CD4-positive, alpha-beta T cell treated with Interferon gamma for 1 hour (primary cell): ENCODE measurements at regions not wholly inside any gene's neighbourhood (a gene's known extent, or its start where the extent isn't known, plus 50 kb on each side); places are given as distances from the start of the nearest gene placed in this dataset.

ENCODE experiments used
- DNase-seq: peaks from one replicate; pipeline ENCODE4 v3.0.0-alpha.2; 2020

DNA sequence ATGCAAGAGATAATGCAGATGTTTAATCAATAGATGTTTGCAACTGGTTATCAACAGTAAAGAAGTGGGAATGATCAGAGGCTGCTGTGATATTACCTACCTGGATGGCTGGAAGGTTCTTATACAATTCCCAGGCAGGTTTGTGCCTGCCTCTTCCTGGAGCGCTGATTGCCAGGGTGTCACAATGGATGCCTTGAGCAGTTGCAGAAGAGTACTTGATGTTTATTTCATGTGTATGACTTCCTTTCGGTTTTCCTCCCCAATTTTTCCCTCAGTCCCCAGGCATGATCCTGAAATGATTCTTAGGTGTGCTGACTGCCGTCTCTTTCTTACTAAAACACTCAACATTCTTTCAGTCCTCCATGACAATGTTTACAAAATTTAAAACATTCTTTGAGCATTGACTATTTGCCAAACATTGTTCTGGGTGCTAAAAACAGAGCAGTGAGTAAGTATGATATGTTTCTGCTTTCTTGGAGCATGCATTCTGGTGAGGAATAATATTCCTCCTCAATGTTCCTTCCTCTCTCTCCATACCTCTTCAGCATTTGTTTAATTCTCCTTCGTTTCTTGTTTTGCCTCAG, 416.6 kb upstream of the TRIB2 start:
- no peak for DNase-seq

- DNase-seq: no peak
Measured at GRCh38 chr2:12300927-12301326, 415.8 kb upstream of the TRIB2 start.

- DNase-seq: no peak
Measured at GRCh38 chr2:12302140-12302539, 414.6 kb upstream of the TRIB2 start.

- no peak for DNase-seq
Measured at GRCh38 chr2:12302691-12303090, 414.0 kb upstream of the TRIB2 start.

- no peak for DNase-seq
Measured at GRCh38 chr2:12303181-12304030, 413.3 kb upstream of the TRIB2 start.

GRCh38 chr2:12304564-12305171, 412.1 kb upstream of the TRIB2 start:
- no peak for DNase-seq

GRCh38 chr2:12305931-12306330, 410.8 kb upstream of the TRIB2 start:
- DNase-seq: no peak

DNA sequence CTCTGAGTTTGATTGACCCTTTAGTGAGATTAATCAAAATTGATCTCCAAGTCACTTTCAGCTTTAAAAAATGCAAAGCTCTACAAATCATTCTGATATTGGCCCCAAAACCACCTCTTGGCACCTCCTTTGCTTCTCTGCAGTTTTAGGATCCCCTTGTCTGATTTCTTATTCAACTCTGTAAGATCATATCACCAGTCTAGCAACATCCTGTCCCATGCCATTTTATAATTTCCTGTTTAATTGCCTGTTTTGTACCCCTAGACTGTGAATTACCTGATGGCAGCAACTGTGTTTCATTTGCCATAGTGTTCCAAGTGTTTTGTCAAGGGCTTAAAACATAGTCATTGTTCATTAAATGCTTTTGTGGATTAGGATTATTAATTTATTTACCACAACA, 406.3 kb upstream of the TRIB2 start:
- no peak for DNase-seq

DNA sequence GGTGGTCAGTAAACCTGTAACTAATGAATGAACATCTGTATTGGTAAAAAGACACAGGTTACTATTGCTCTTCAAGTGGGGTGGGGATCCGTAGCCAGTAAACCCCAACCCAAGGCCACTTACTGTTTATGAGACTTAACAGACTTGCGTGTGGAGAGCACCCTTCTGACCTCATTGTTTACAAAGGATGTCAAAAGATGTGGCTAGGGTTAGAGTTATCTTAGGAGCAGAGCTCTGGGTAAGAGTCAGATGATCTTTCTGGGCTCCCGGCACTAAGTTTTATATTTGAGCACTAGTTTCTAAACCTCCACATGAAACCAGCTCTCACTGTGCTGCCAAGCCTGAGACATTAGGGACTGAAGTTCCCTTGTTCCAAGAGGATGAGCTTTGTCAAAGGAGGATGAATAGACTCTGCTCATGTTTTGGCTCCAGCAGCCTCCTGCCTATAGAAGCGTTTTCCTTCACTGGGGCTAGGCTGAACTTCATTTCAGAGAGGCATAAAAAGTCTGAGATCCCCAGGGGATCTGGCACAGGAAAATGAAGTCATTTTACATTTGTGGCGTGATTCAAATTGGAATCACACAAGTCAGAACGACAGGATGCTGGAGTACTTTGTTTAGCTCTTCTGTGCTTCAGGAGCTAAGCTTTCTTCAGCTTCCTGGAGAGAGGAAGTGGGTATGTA, 403.1 kb upstream of the TRIB2 start:
- DNase-seq: no peak

DNA sequence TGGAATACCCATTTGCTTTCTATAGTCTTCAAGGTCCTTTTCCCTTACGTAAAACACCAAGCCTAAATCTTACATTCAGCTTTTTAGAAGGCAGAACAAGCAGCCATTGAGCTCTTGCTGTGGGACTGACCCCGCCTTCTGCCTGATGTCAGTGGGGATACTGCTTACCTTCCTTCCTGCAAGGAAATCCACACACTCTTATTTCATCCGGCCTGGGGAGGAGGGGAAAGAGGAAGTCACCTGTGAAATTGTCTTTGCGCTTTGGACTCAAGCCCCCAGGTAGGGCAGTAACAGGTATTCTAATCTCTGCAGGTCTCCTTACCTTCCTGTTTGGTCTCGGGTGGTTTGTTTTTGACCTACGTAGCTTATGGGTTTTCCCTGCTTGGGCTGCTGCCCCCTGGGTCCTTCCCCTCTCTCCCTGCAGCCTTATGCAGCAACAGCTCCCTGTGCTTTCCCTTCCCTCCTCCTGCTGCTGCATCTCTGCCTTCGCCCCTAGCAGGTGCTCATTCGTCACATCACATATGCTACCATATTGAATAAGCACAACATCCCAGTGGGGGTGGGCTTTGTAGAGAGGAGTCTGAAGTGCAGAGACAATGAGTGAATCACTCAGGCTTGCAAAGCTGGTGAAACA, 402.5 kb upstream of the TRIB2 start:
- no peak for DNase-seq

GRCh38 chr2:12315224-12315623, 401.5 kb upstream of the TRIB2 start:
- no peak for DNase-seq

GRCh38 chr2:12316476-12316875, 400.3 kb upstream of the TRIB2 start:
- no peak for DNase-seq

- no peak for DNase-seq
Measured at GRCh38 chr2:12317286-12317685, 399.4 kb upstream of the TRIB2 start.

GRCh38 chr2:12317814-12318426, 398.8 kb upstream of the TRIB2 start:
- no peak for DNase-seq

DNA sequence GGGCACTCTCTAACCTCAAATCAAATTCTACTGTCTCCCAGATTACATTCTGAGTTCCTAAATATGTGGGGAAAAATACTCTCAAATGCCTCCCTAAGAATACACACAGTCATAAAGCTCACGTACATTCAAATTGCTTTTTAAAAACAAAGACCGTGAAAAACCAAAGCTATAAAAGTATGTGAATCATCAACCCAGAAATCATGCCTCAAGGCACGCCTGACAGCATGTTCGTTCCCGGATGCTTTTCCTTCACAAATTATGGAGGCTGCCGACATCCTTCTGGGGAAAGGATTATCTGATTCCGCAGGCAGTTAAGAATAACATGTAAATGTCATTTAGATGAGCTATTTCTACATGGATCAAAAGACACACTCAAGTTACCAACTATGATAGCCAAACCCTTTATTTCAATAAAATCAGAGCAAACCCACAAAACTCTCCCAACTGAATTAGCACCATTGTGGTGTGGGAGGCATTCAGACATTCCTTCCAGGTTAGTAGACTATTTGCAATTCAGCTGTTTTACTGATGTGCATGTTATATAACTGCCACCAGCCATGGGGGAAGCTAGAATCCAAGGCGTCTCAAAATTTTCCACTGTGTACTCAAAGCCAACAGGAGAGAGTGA, 398.2 kb upstream of the TRIB2 start:
- DNase-seq: no peak

GRCh38 chr2:12320027-12320734, 396.6 kb upstream of the TRIB2 start:
- DNase-seq: no peak

GRCh38 chr2:12320991-12321641, 395.6 kb upstream of the TRIB2 start:
- no peak for DNase-seq

- DNase-seq: no peak
Measured at GRCh38 chr2:12321886-12322285, 394.9 kb upstream of the TRIB2 start.

- DNase-seq: no peak
Measured at GRCh38 chr2:12325806-12326205, 390.9 kb upstream of the TRIB2 start.

DNA sequence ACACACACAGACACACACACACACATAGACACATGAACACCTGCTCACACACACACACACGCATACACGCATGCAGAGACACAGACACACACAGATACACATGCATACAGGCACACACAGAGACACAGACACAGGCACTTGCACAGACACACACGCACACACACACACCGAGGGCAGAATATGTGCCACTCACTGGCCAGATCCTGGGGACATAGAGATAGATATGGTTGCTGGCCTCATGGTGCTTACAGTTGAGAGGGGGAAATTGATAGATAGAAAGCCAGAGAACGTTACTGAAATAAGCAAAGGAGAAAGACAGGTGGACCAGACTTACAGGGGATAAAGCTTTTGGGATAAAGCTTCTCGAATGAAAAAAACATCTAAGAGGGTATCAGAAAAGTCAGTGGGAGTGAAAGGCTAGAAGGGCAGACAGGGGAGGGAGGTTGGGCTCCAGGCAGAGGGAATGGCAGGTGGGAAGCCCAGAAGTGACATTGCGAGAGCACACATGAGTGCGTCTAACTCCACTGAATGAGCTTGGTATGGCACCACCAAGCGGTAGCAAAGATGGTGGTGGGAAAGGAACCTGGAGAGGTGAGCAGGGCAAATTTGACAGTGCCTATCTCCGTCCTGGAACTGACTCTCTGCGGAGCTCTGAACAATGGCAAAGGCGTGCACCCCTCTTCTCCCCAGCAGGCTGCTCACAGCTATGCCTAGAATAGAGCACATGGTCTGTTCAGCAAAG, 390.1 kb upstream of the TRIB2 start:
- peak; percentile 25 for DNase-seq
